ENCODE measurements at regions not wholly inside any gene's neighbourhood (a gene's known extent, or its start where the extent isn't known, plus 50 kb on each side); places are given as distances from the start of the nearest gene placed in this dataset.
A peak's percentile ranks its signal among the peaks of the same experiment; 100 is the strongest.

- Histone ChIP-seq H3K23ac (ENCODE audit: low read length) (no peak overlapping the region), H2BK5ac (ENCODE audit: low read length) (no peak overlapping the region), H3K4me2 (ENCODE audit: low read length) (no peak overlapping the region), H3K79me2 (ENCODE audit: control insufficient read depth, insufficient read depth, low read length) (no peaks in the 10 kb centered on the region), H4K5ac (ENCODE audit: low read length) (no peak overlapping the region), H4K8ac (ENCODE audit: low read depth, low read length) (no peak overlapping the region), H3K18ac (ENCODE audit: low read length) (no peak overlapping the region), H3K4me1 (ENCODE audit: control insufficient read depth, low read depth, low read length) (no peaks in the 10 kb centered on the region), H3K9ac (ENCODE audit: low read length) (no peak overlapping the region), H3K4me3 (ENCODE audit: low read length) (no peak overlapping the region), H2AK5ac (ENCODE audit: low read length) (no peak overlapping the region), H3K4ac (ENCODE audit: low read depth, low read length) (no peak overlapping the region), H2BK120ac (ENCODE audit: low read depth, low read length) (no peak overlapping the region), H3K79me1 (ENCODE audit: low read length) (no peaks in the 10 kb centered on the region), H2BK15ac (replicated peaks; ENCODE audit: low read depth) (no peak overlapping the region), H3K27ac (ENCODE audit: low read depth, low read length) (no peak overlapping the region), H3K36me3 (ENCODE audit: control insufficient read depth, insufficient read depth, low read length) (no peaks in the 10 kb centered on the region), H3K27me3 (ENCODE audit: insufficient read depth, low read length, poor library complexity) (no peaks in the 10 kb centered on the region), H3K56ac (ENCODE audit: low read length) (no peak overlapping the region)
- no peak for DNase-seq
- WGBS (ENCODE audit: extremely low coverage, insufficient coverage, low lambda C conversion rate) = no CpG with 5 or more reads among the region's 14 CpGs
Measured at GRCh38 chr2:5842326-5842725, 150.1 kb downstream of the SOX11 start.

- no peaks in the 10 kb centered on the region for H3K79me1 ChIP-seq (ENCODE audit: low read length)
- H3K56ac ChIP-seq (ENCODE audit: low read length) = no peak overlapping the region
- H3K79me2 ChIP-seq (ENCODE audit: control insufficient read depth, insufficient read depth, low read length) = no peaks in the 10 kb centered on the region
- no peaks in the 10 kb centered on the region for H3K36me3 ChIP-seq (ENCODE audit: control insufficient read depth, insufficient read depth, low read length)
- no peak overlapping the region for H3K27ac ChIP-seq (ENCODE audit: low read depth, low read length)
- H2BK5ac ChIP-seq (ENCODE audit: low read length) = no peak overlapping the region
- no peak overlapping the region for H3K23ac ChIP-seq (ENCODE audit: low read length)
- no CpG with 5 or more reads among the region's 6 CpGs for whole genome bisulfite sequencing (ENCODE audit: extremely low coverage, insufficient coverage, low lambda C conversion rate)
- H4K8ac ChIP-seq (ENCODE audit: low read depth, low read length) = no peak overlapping the region
- no peaks in the 10 kb centered on the region for H3K4me1 ChIP-seq (ENCODE audit: control insufficient read depth, low read depth, low read length)
- no peak overlapping the region for H2BK120ac ChIP-seq (ENCODE audit: low read depth, low read length)
- no peak overlapping the region for H2AK5ac ChIP-seq (ENCODE audit: low read length)
- DNase-seq = peak; percentile 27
- H3K9ac ChIP-seq (ENCODE audit: low read length) = no peak overlapping the region
- no peak overlapping the region for H4K5ac ChIP-seq (ENCODE audit: low read length)
- H3K4me2 ChIP-seq (ENCODE audit: low read length) = no peak overlapping the region
- no peak overlapping the region for H3K18ac ChIP-seq (ENCODE audit: low read length)
- no peak overlapping the region for H3K4me3 ChIP-seq (ENCODE audit: low read length)
- no peak overlapping the region for H2BK15ac ChIP-seq (replicated peaks; ENCODE audit: low read depth)
- no peak overlapping the region for H3K4ac ChIP-seq (ENCODE audit: low read depth, low read length)
- no peaks in the 10 kb centered on the region for H3K27me3 ChIP-seq (ENCODE audit: insufficient read depth, low read length, poor library complexity)
Measured at GRCh38 chr2:5845798-5846330, 153.7 kb downstream of the SOX11 start.

- H3K9ac ChIP-seq (ENCODE audit: low read length) = no peak overlapping the region
- H2BK120ac ChIP-seq (ENCODE audit: low read depth, low read length) = no peak overlapping the region
- H4K8ac ChIP-seq (ENCODE audit: low read depth, low read length) = no peak overlapping the region
- no peak overlapping the region for H3K56ac ChIP-seq (ENCODE audit: low read length)
- H3K23ac ChIP-seq (ENCODE audit: low read length) = no peak overlapping the region
- H3K4ac ChIP-seq (ENCODE audit: low read depth, low read length) = no peak overlapping the region
- H3K4me3 ChIP-seq (ENCODE audit: low read length) = no peak overlapping the region
- H3K27ac ChIP-seq (ENCODE audit: low read depth, low read length) = no peak overlapping the region
- no peak overlapping the region for H2AK5ac ChIP-seq (ENCODE audit: low read length)
- no peak overlapping the region for H2BK15ac ChIP-seq (replicated peaks; ENCODE audit: low read depth)
- H3K18ac ChIP-seq (ENCODE audit: low read length) = no peak overlapping the region
- no peak for DNase-seq
- H2BK5ac ChIP-seq (ENCODE audit: low read length) = no peak overlapping the region
- no peak overlapping the region for H4K5ac ChIP-seq (ENCODE audit: low read length)
- H3K79me2 ChIP-seq (ENCODE audit: control insufficient read depth, insufficient read depth, low read length) = no peaks in the 10 kb centered on the region
- no peaks in the 10 kb centered on the region for H3K79me1 ChIP-seq (ENCODE audit: low read length)
- no peaks in the 10 kb centered on the region for H3K36me3 ChIP-seq (ENCODE audit: control insufficient read depth, insufficient read depth, low read length)
- no peaks in the 10 kb centered on the region for H3K4me1 ChIP-seq (ENCODE audit: control insufficient read depth, low read depth, low read length)
- no CpG with 5 or more reads among the region's 7 CpGs for WGBS (ENCODE audit: extremely low coverage, insufficient coverage, low lambda C conversion rate)
- no peak overlapping the region for H3K4me2 ChIP-seq (ENCODE audit: low read length)
- H3K27me3 ChIP-seq (ENCODE audit: insufficient read depth, low read length, poor library complexity) = no peaks in the 10 kb centered on the region
Measured at GRCh38 chr2:5846881-5847280, 154.7 kb downstream of the SOX11 start.

- Histone ChIP-seq H2BK5ac (ENCODE audit: low read length) (no peak overlapping the region), H3K56ac (ENCODE audit: low read length) (no peak overlapping the region), H2BK15ac (replicated peaks; ENCODE audit: low read depth) (no peak overlapping the region), H3K27me3 (ENCODE audit: insufficient read depth, low read length, poor library complexity) (no peaks in the 10 kb centered on the region), H4K5ac (ENCODE audit: low read length) (no peak overlapping the region), H3K79me2 (ENCODE audit: control insufficient read depth, insufficient read depth, low read length) (no peaks in the 10 kb centered on the region), H3K23ac (ENCODE audit: low read length) (no peak overlapping the region), H3K79me1 (ENCODE audit: low read length) (no peaks in the 10 kb centered on the region), H3K4me3 (ENCODE audit: low read length) (no peak overlapping the region), H2AK5ac (ENCODE audit: low read length) (no peak overlapping the region), H4K8ac (ENCODE audit: low read depth, low read length) (no peak overlapping the region), H3K36me3 (ENCODE audit: control insufficient read depth, insufficient read depth, low read length) (no peaks in the 10 kb centered on the region), H3K4me2 (ENCODE audit: low read length) (no peak overlapping the region), H3K27ac (ENCODE audit: low read depth, low read length) (no peak overlapping the region), H3K18ac (ENCODE audit: low read length) (no peak overlapping the region), H2BK120ac (ENCODE audit: low read depth, low read length) (no peak overlapping the region), H3K4ac (ENCODE audit: low read depth, low read length) (no peak overlapping the region), H3K4me1 (ENCODE audit: control insufficient read depth, low read depth, low read length) (no peaks in the 10 kb centered on the region), H3K9ac (ENCODE audit: low read length) (no peak overlapping the region)
- no CpG with 5 or more reads among the region's 3 CpGs for WGBS (ENCODE audit: extremely low coverage, insufficient coverage, low lambda C conversion rate)
- peak; percentile 74 for DNase-seq
Measured at GRCh38 chr2:5849562-5849961, 157.4 kb downstream of the SOX11 start.

GRCh38 chr2:5851410-5851809 is 159.2 kb downstream of the SOX11 start:
- Histone ChIP-seq H3K23ac (ENCODE audit: low read length) (no peak overlapping the region), H3K27ac (ENCODE audit: low read depth, low read length) (no peak overlapping the region), H3K79me1 (ENCODE audit: low read length) (no peaks in the 10 kb centered on the region), H3K4me2 (ENCODE audit: low read length) (no peak overlapping the region), H3K4me1 (ENCODE audit: control insufficient read depth, low read depth, low read length) (no peaks in the 10 kb centered on the region), H2BK15ac (replicated peaks; ENCODE audit: low read depth) (no peak overlapping the region), H3K27me3 (ENCODE audit: insufficient read depth, low read length, poor library complexity) (no peaks in the 10 kb centered on the region), H2BK120ac (ENCODE audit: low read depth, low read length) (no peak overlapping the region), H4K8ac (ENCODE audit: low read depth, low read length) (no peak overlapping the region), H3K79me2 (ENCODE audit: control insufficient read depth, insufficient read depth, low read length) (no peaks in the 10 kb centered on the region), H3K4ac (ENCODE audit: low read depth, low read length) (no peak overlapping the region), H4K5ac (ENCODE audit: low read length) (no peak overlapping the region), H2BK5ac (ENCODE audit: low read length) (no peak overlapping the region), H3K9ac (ENCODE audit: low read length) (no peak overlapping the region), H3K18ac (ENCODE audit: low read length) (no peak overlapping the region), H3K4me3 (ENCODE audit: low read length) (no peak overlapping the region), H3K36me3 (ENCODE audit: control insufficient read depth, insufficient read depth, low read length) (no peaks in the 10 kb centered on the region), H3K56ac (ENCODE audit: low read length) (no peak overlapping the region), H2AK5ac (ENCODE audit: low read length) (no peak overlapping the region)
- no peak for DNase-seq

GRCh38 chr2:5854797-5855196 is 162.6 kb downstream of the SOX11 start:
- no peak overlapping the region for H3K9ac ChIP-seq (ENCODE audit: low read length)
- H3K36me3 ChIP-seq (ENCODE audit: control insufficient read depth, insufficient read depth, low read length) = no peaks in the 10 kb centered on the region
- H3K4me1 ChIP-seq (ENCODE audit: control insufficient read depth, low read depth, low read length) = no peaks in the 10 kb centered on the region
- H3K79me2 ChIP-seq (ENCODE audit: control insufficient read depth, insufficient read depth, low read length) = no peaks in the 10 kb centered on the region
- H3K27ac ChIP-seq (ENCODE audit: low read depth, low read length) = no peak overlapping the region
- H4K5ac ChIP-seq (ENCODE audit: low read length) = no peak overlapping the region
- H3K4me2 ChIP-seq (ENCODE audit: low read length) = no peak overlapping the region
- no peak overlapping the region for H3K56ac ChIP-seq (ENCODE audit: low read length)
- no peak overlapping the region for H3K4ac ChIP-seq (ENCODE audit: low read depth, low read length)
- no peak overlapping the region for H3K18ac ChIP-seq (ENCODE audit: low read length)
- DNase-seq = no peak
- H3K23ac ChIP-seq (ENCODE audit: low read length) = no peak overlapping the region
- 100% methylated on average over 1 of the region's 2 CpGs for WGBS (ENCODE audit: extremely low coverage, insufficient coverage, low lambda C conversion rate)
- no peak overlapping the region for H2BK120ac ChIP-seq (ENCODE audit: low read depth, low read length)
- H2BK5ac ChIP-seq (ENCODE audit: low read length) = no peak overlapping the region
- no peak overlapping the region for H2BK15ac ChIP-seq (replicated peaks; ENCODE audit: low read depth)
- H3K79me1 ChIP-seq (ENCODE audit: low read length) = no peaks in the 10 kb centered on the region
- no peak overlapping the region for H2AK5ac ChIP-seq (ENCODE audit: low read length)
- no peaks in the 10 kb centered on the region for H3K27me3 ChIP-seq (ENCODE audit: insufficient read depth, low read length, poor library complexity)
- H3K4me3 ChIP-seq (ENCODE audit: low read length) = no peak overlapping the region
- no peak overlapping the region for H4K8ac ChIP-seq (ENCODE audit: low read depth, low read length)

Data from mesendoderm (in vitro differentiated cells).